RWPE1 (cell line): ENCODE measurements at regions not wholly inside any gene's neighbourhood (a gene's known extent, or its start where the extent isn't known, plus 50 kb on each side); places are given as distances from the start of the nearest gene placed in this dataset.

Source experiments
- CTCF ChIA-PET: fragments of 350-600 bp; sonication (Branson Sonifier 250); formaldehyde crosslinking; extraction: SDS; loops from one replicate; lab custom pipeline; 2021; lab: Yijun Ruan, JAX
- POLR2A ChIA-PET: fragments of 400-600 bp; formaldehyde crosslinking; extraction: SDS; loops from one replicate; lab custom pipeline; 2020; ENCODE audit warnings: antibody characterized with exemption; ENCODE audit not compliant: low non-redundant PET; lab: Yijun Ruan, JAX
- DNase-seq: peaks from one replicate; pipeline ENCODE4 v3.0.0; 2012; ENCODE audit warnings: low spot score
- H3K27ac ChIP-seq: fragments of 450-650 bp; 2 replicates; pipeline ENCODE4 v1.5.1; 2017
- CTCF ChIP-seq: fragments of 450-650 bp; conservative IDR thresholded peaks from 2 replicates; pipeline ENCODE4 v1.5.1; 2017; ENCODE audit warnings: low read depth, mild to moderate bottlenecking

- H3K27ac ChIP-seq = no peak overlapping the region
- no peak for TF ChIP-seq CTCF
- ChIA-PET CTCF (no interaction called here), POLR2A (no interaction called here)
- DNase-seq = no peak
These were observed 70.9 kb upstream of the ENPP6 start for GRCh38 chr4:184288451-184289178.

GRCh38 chr4:184287697-184288255 lies 70.1 kb upstream of the ENPP6 start:
- DNase-seq = peak; percentile 17
- POLR2A ChIA-PET = interaction anchor here (1.2 kb wide), 1 partner anchor 249 kb away, joined by 5 read pairs; no protein-coding TSS in a partner anchor
- TF ChIP-seq CTCF = no peak
- no peak overlapping the region for H3K27ac ChIP-seq
- CTCF ChIA-PET = interaction anchor here (0.6 to 1.2 kb wide), 6 partner anchors 11 to 507 kb away, joined by 3 to 5 read pairs (median 3); no protein-coding TSS in a partner anchor

- no peak for TF ChIP-seq CTCF
- ChIA-PET POLR2A (no interaction called here), CTCF (no interaction called here)
- H3K27ac ChIP-seq = no peak overlapping the region
- DNase-seq = no peak
These were observed 68.7 kb upstream of the ENPP6 start for GRCh38 chr4:184286358-184286757.

GRCh38 chr4:184284742-184285141 lies 67.1 kb upstream of the ENPP6 start:
- POLR2A ChIA-PET = no interaction called here
- no peak for DNase-seq
- CTCF ChIA-PET = interaction anchor here (0.6 kb wide), 1 partner anchor 23 kb away, joined by 3 read pairs; no protein-coding TSS in a partner anchor
- TF ChIP-seq CTCF = no peak
- H3K27ac ChIP-seq = no peak overlapping the region

GRCh38 chr4:184284336-184284690 lies 66.6 kb upstream of the ENPP6 start:
- no peak for TF ChIP-seq CTCF
- CTCF ChIA-PET = interaction anchor here (0.6 kb wide), 1 partner anchor 23 kb away, joined by 3 read pairs; no protein-coding TSS in a partner anchor
- DNase-seq = no peak
- POLR2A ChIA-PET = no interaction called here
- no peak overlapping the region for H3K27ac ChIP-seq

GRCh38 chr4:184283659-184284335 lies 66.1 kb upstream of the ENPP6 start:
- ChIA-PET CTCF (interaction anchor here (1.2 kb wide), 1 partner anchor 19 kb away, joined by 5 read pairs; no protein-coding TSS in a partner anchor), POLR2A (no interaction called here)
- H3K27ac ChIP-seq = peak overlapping the region; percentile 84
- no peak for TF ChIP-seq CTCF
- no peak for DNase-seq
